A673 (cell line): ENCODE measurements at regions not wholly inside any gene's neighbourhood (a gene's known extent, or its start where the extent isn't known, plus 50 kb on each side); places are given as distances from the start of the nearest gene placed in this dataset.

ENCODE experiments used
- CTCF ChIP-seq: fragments of 300-800, 200-600 bp; sonication (generic); conservative IDR thresholded peaks from 2 replicates; pipeline ENCODE4 v1.5.1; 2017; ENCODE audit warnings: low read depth, mild to moderate bottlenecking, antibody characterized with exemption, low read length, moderate library complexity, mixed read lengths
- EZH2 ChIP-seq: fragments of 200-600 bp; sonication (generic); IDR thresholded peaks from 2 replicates; pipeline ENCODE4 v1.6.1; 2017; ENCODE audit warnings: borderline replicate concordance, low read depth, mild to moderate bottlenecking, mixed read lengths, antibody characterized with exemption, low read length; ENCODE audit not compliant: poor library complexity, severe bottlenecking

DNA sequence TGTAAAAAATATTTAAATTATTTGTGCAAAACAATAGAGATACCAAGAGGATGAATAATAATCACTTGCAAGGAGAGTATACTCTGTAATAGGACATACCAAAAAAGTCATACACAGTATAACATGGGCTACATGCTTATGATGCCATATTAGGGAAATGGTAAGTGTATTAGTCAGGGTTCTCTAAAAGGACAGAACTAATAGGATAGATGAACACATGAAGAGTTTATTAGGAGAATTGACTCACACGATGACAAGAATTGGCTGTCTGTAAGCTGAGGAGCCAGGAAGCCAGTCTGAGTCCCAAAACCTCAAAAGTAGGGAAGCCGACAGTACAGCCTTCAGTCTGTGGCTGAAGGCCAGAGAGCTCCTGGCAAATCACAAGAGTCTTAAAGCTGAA, 151.2 kb downstream of the DTHD1 start:
- no peak for TF ChIP-seq EZH2
- TF ChIP-seq CTCF, result no peak
